ENCODE measurements at regions not wholly inside any gene's neighbourhood (a gene's known extent, or its start where the extent isn't known, plus 50 kb on each side); places are given as distances from the start of the nearest gene placed in this dataset.

- Histone ChIP-seq H3K4me1 (ENCODE audit: low read length) (no peaks in the 10 kb centered on the region), H3K4me3 (ENCODE audit: low read length) (no peak overlapping the region), H2AFZ (ENCODE audit: low read depth, low read length) (no peak overlapping the region), H4K20me1 (ENCODE audit: insufficient read depth, low read length) (no peaks in the 10 kb centered on the region), H3K27ac (ENCODE audit: low read length) (no peak overlapping the region), H3K27me3 (ENCODE audit: low read depth, low read length) (0 out of 2 replicates have a peak, but pooled peaks cover 4% of the 10 kb centered on the region), H3K9me3 (ENCODE audit: insufficient read depth, low read length) (no peaks in the 10 kb centered on the region), H3K4me2 (ENCODE audit: low read length) (no peak overlapping the region), H3K9ac (ENCODE audit: low read length) (no peak overlapping the region), H3K36me3 (replicated peaks; ENCODE audit: low read depth, low read length) (no peaks in the 10 kb centered on the region), H3K79me2 (ENCODE audit: low read length) (no peaks in the 10 kb centered on the region)
- TF ChIP-seq CTCF (IDR thresholded peaks at IDR 0.05; ENCODE audit: low read depth, low read length) (no peak), EZH2phosphoT487 (IDR thresholded peaks at IDR 0.05; ENCODE audit: low read depth) (no peak)
These were observed 175.5 kb upstream of the KLF4 start for GRCh38 chr9:107665057-107665456.

- Histone ChIP-seq H3K9me3 (ENCODE audit: insufficient read depth, low read length) (no peaks in the 10 kb centered on the region), H3K4me2 (ENCODE audit: low read length) (no peak overlapping the region), H3K4me1 (ENCODE audit: low read length) (no peaks in the 10 kb centered on the region), H3K79me2 (ENCODE audit: low read length) (no peaks in the 10 kb centered on the region), H2AFZ (ENCODE audit: low read depth, low read length) (no peak overlapping the region), H3K4me3 (ENCODE audit: low read length) (no peak overlapping the region), H3K36me3 (replicated peaks; ENCODE audit: low read depth, low read length) (no peaks in the 10 kb centered on the region), H3K27ac (ENCODE audit: low read length) (no peak overlapping the region), H4K20me1 (ENCODE audit: insufficient read depth, low read length) (no peaks in the 10 kb centered on the region), H3K9ac (ENCODE audit: low read length) (no peak overlapping the region), H3K27me3 (ENCODE audit: low read depth, low read length) (peaks cover 8% of the 10 kb centered on the region; the same call in 1 of the 2 replicates)
- no peak for TF ChIP-seq CTCF (IDR thresholded peaks at IDR 0.05; ENCODE audit: low read depth, low read length)
- no peak for TF ChIP-seq EZH2phosphoT487 (IDR thresholded peaks at IDR 0.05; ENCODE audit: low read depth)
These were observed 171.4 kb upstream of the KLF4 start for GRCh38 chr9:107660976-107661375.

- no peaks in the 10 kb centered on the region for H3K4me1 ChIP-seq (ENCODE audit: low read length)
- H3K36me3 ChIP-seq (replicated peaks; ENCODE audit: low read depth, low read length) = no peaks in the 10 kb centered on the region
- no peak overlapping the region for H3K4me2 ChIP-seq (ENCODE audit: low read length)
- no peak overlapping the region for H3K9ac ChIP-seq (ENCODE audit: low read length)
- H3K4me3 ChIP-seq (ENCODE audit: low read length) = no peak overlapping the region
- no peak overlapping the region for H3K27ac ChIP-seq (ENCODE audit: low read length)
- peaks cover 14% of the 10 kb centered on the region; the same call in 1 of the 2 replicates for H3K27me3 ChIP-seq (ENCODE audit: low read depth, low read length)
- TF ChIP-seq EZH2phosphoT487 (IDR thresholded peaks at IDR 0.05; ENCODE audit: low read depth) (no peak), CTCF (IDR thresholded peaks at IDR 0.05; ENCODE audit: low read depth, low read length) (no peak)
- no peaks in the 10 kb centered on the region for H3K79me2 ChIP-seq (ENCODE audit: low read length)
- H3K9me3 ChIP-seq (ENCODE audit: insufficient read depth, low read length) = no peaks in the 10 kb centered on the region
- H4K20me1 ChIP-seq (ENCODE audit: insufficient read depth, low read length) = no peaks in the 10 kb centered on the region
- no peak overlapping the region for H2AFZ ChIP-seq (ENCODE audit: low read depth, low read length)
These were observed 163.8 kb upstream of the KLF4 start for GRCh38 chr9:107653263-107653821.

- no peak for TF ChIP-seq CTCF (IDR thresholded peaks at IDR 0.05; ENCODE audit: low read depth, low read length)
- TF ChIP-seq EZH2phosphoT487 (IDR thresholded peaks at IDR 0.05; ENCODE audit: low read depth) = no peak
- Histone ChIP-seq H4K20me1 (ENCODE audit: insufficient read depth, low read length) (no peaks in the 10 kb centered on the region), H3K79me2 (ENCODE audit: low read length) (no peaks in the 10 kb centered on the region), H3K4me2 (ENCODE audit: low read length) (no peak overlapping the region), H3K4me3 (ENCODE audit: low read length) (no peak overlapping the region), H3K4me1 (ENCODE audit: low read length) (no peaks in the 10 kb centered on the region), H3K36me3 (replicated peaks; ENCODE audit: low read depth, low read length) (no peaks in the 10 kb centered on the region), H2AFZ (ENCODE audit: low read depth, low read length) (no peak overlapping the region), H3K9me3 (ENCODE audit: insufficient read depth, low read length) (no peaks in the 10 kb centered on the region), H3K9ac (ENCODE audit: low read length) (no peak overlapping the region), H3K27ac (ENCODE audit: low read length) (no peak overlapping the region), H3K27me3 (ENCODE audit: low read depth, low read length) (peaks cover 9% of the 10 kb centered on the region; the same call in 1 of the 2 replicates)
These were observed 161.4 kb upstream of the KLF4 start for GRCh38 chr9:107650995-107651394.
